ENCODE measurements at regions not wholly inside any gene's neighbourhood (a gene's known extent, or its start where the extent isn't known, plus 50 kb on each side); places are given as distances from the start of the nearest gene placed in this dataset.

DNA sequence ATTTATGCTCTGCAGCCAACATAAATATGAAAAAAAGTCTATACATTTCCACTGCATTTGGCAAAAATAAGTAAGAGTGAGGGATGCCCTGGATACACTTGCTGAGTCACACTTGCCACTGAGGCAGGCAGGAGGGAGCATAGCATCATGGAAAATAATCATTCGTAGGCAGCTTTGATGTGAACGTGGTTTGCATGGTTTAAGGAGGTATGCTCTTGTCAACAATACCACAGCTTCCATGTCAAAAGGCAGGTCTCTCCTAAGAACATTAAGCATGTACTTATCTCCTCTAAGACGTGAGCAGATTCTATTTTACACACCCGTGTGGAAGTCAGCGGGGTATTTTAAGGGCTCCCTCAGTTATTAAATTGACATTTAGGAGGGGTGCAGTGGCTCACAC is 89.2 kb upstream of the WDR11 start:
- Histone ChIP-seq H4K8ac (ENCODE audit: extremely low read depth, insufficient read depth, low read length) (no peak overlapping the region), H4K91ac (replicated peaks; ENCODE audit: insufficient read length, low read length) (no peak overlapping the region), H2AFZ (ENCODE audit: low read length) (no peak overlapping the region), H3K4ac (replicated peaks; ENCODE audit: insufficient read length, low read depth, low read length) (no peak overlapping the region), H3K56ac (replicated peaks; ENCODE audit: insufficient read length, low read depth, low read length) (no peak overlapping the region), H4K5ac (ENCODE audit: insufficient read length, low read depth, low read length) (no peak overlapping the region), H3K9me3 (ENCODE audit: insufficient read depth in 2 of 2, low read depth in 1 of 2, low read length in 1 of 2) (no peaks in the 10 kb centered on the region), H3K18ac (ENCODE audit: extremely low read depth, low read length) (no peak overlapping the region), H2BK20ac (ENCODE audit: low read length) (no peak overlapping the region), H3K36me3 (ENCODE audit: control insufficient read depth in 2 of 4, insufficient read depth in 4 of 4, low read length in 3 of 4) (no peaks in the 10 kb centered on the region; a peak in 1 of 8 replicates), H2BK5ac (ENCODE audit: low read depth, low read length) (no peak overlapping the region), H2BK15ac (ENCODE audit: low read length) (no peak overlapping the region), H3K79me2 (ENCODE audit: control insufficient read depth in 1 of 2, insufficient read depth in 2 of 2, low read length in 2 of 2) (no peaks in the 10 kb centered on the region), H3K27ac (ENCODE audit: low read depth, low read length) (no peak overlapping the region), H3K14ac (ENCODE audit: insufficient read length) (no peak overlapping the region), H3K4me3 (ENCODE audit: extremely low read depth in 1 of 4, insufficient read depth in 2 of 4, low read depth in 3 of 4, low read length in 4 of 4) (no peak overlapping the region), H2BK120ac (replicated peaks; ENCODE audit: low read depth, low read length) (no peak overlapping the region), H2AK5ac (ENCODE audit: low read depth, low read length) (no peak overlapping the region), H3K23ac (ENCODE audit: insufficient read length) (no peak overlapping the region), H3K79me1 (ENCODE audit: low read depth, low read length) (no peaks in the 10 kb centered on the region), H3K4me2 (ENCODE audit: insufficient read depth in 1 of 2, low read depth in 2 of 2, low read length in 2 of 2) (no peak overlapping the region), H3K27me3 (replicated peaks in 1 of 4; ENCODE audit: control insufficient read depth in 3 of 4, extremely low read depth in 1 of 4, insufficient read depth in 3 of 4, low read length in 3 of 4) (no peaks in the 10 kb centered on the region), H3K4me1 (replicated peaks in 1 of 4; ENCODE audit: control insufficient read depth in 3 of 4, insufficient read depth in 4 of 4, low read length in 3 of 4) (peaks cover 1 to 6% (median 5%) of the 10 kb centered on the region in 4 experiments; a peak in 4 of 7 replicates), H4K20me1 (replicated peaks in 1 of 2; ENCODE audit: control insufficient read depth in 1 of 2, insufficient read depth in 2 of 2, low read length in 2 of 2) (no peaks in the 10 kb centered on the region), H2BK12ac (ENCODE audit: low read depth, low read length) (no peak overlapping the region), H3K9ac (replicated peaks in 1 of 4; ENCODE audit: extremely low read depth in 1 of 4, low read depth in 3 of 4, low read length in 3 of 4) (no peak overlapping the region), H3K23me2 (ENCODE audit: low read depth, low read length) (no peaks in the 10 kb centered on the region; the same call in 1 of the 2 replicates)
- POLR2A ChIA-PET (ENCODE audit: partially characterized antibody): no interaction called here
- CTCF ChIA-PET (ENCODE audit: partially characterized antibody): interaction anchor here (0.7 kb wide), 1 partner anchor 26 kb away, joined by 3 read pairs; no protein-coding TSS in a partner anchor
- FAIRE-seq (no peak), DNase-seq (ENCODE audit: low read depth in 1 of 2, low spot score in 2 of 2) (no peak)
- 91% methylated on average over 5 of the region's 5 CpGs; no CpG with 5 or more reads in 1 of the 2 experiments for WGBS, 2 experiments (ENCODE audit: extremely low coverage in 1 of 2, insufficient coverage in 1 of 2, insufficient read length in 1 of 2, insufficient replicate concordance in 2 of 2, low coverage in 1 of 2, low lambda C conversion rate in 2 of 2, missing lambda C conversion rate in 1 of 2)
- TF ChIP-seq ASH2L (IDR thresholded peaks at IDR 0.05; ENCODE audit: low read length) (no peak), CREB1 (IDR thresholded peaks at IDR 0.05) (no peak)

All from H1 (cell line).